GM12873 (cell line): ENCODE measurements at regions not wholly inside any gene's neighbourhood (a gene's known extent, or its start where the extent isn't known, plus 50 kb on each side); places are given as distances from the start of the nearest gene placed in this dataset.

Experiments
- TF ChIP-seq, protein P1 (sequence below): IDR thresholded peaks from 2 replicates; pipeline ENCODE4 v1.5.1; 2012; ENCODE audit warnings: low read depth, mild to moderate bottlenecking, moderate library complexity, low read length, control low read depth; ENCODE audit not compliant: insufficient read depth; ENCODE audit errors: missing control alignments

DNA sequence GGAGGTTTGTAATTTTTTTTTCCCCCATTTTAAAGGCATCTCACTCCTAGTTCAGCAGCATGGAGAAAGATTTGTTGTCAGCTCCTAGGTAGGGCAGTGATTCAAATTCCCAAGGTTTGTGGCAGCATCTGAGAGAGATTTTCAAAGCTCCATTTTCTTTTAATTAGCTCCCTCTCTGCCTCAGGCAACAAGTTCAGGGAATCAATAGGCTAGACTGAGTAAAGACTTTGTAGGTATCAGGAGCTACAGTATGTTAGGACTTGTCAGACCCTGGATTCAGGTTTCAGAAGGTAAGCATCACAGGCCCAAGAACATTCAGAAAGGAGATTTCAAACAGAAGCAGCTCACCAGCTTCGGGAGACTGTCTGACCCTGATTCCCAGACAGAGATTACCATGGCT is 273.3 kb upstream of the ERBB4 start:
- TF ChIP-seq, protein P1, sequence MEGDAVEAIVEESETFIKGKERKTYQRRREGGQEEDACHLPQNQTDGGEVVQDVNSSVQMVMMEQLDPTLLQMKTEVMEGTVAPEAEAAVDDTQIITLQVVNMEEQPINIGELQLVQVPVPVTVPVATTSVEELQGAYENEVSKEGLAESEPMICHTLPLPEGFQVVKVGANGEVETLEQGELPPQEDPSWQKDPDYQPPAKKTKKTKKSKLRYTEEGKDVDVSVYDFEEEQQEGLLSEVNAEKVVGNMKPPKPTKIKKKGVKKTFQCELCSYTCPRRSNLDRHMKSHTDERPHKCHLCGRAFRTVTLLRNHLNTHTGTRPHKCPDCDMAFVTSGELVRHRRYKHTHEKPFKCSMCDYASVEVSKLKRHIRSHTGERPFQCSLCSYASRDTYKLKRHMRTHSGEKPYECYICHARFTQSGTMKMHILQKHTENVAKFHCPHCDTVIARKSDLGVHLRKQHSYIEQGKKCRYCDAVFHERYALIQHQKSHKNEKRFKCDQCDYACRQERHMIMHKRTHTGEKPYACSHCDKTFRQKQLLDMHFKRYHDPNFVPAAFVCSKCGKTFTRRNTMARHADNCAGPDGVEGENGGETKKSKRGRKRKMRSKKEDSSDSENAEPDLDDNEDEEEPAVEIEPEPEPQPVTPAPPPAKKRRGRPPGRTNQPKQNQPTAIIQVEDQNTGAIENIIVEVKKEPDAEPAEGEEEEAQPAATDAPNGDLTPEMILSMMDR = no peak

DNA sequence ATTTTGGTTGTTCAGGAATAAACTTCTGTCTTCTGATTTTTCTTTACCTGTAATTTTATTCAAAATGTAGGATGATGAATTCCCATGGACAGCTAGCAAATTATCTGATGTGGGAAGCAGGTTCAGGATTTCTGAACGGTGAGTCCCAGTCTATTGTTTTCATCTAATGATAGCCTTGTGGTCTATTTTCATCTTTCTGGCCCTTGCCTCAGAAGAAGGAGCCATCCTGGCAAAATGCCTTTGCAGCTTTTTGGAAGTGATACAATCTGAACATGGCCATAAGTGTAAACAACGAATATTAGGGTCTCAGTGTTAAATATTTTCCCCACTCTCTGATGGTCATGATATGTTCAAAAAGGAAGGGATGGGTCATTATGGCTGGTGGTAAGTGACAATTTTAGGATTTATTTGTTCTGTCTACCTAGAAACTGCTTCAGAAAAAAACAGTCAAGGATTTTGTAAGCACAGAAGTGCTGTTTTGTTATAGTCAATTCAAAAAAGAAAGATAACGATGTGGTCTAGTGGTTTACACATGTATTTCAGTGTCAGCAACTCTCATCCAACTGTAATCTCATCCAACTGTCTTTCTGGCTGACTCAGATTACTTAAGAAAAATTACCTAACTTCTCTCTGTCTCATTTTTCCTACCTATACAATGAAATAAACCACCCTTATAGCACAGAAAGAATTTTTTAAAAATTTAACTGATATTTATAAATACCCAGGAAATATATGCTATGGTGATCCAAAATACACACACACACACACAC is 272.6 kb upstream of the ERBB4 start:
- TF ChIP-seq, protein P1 = no peak

DNA sequence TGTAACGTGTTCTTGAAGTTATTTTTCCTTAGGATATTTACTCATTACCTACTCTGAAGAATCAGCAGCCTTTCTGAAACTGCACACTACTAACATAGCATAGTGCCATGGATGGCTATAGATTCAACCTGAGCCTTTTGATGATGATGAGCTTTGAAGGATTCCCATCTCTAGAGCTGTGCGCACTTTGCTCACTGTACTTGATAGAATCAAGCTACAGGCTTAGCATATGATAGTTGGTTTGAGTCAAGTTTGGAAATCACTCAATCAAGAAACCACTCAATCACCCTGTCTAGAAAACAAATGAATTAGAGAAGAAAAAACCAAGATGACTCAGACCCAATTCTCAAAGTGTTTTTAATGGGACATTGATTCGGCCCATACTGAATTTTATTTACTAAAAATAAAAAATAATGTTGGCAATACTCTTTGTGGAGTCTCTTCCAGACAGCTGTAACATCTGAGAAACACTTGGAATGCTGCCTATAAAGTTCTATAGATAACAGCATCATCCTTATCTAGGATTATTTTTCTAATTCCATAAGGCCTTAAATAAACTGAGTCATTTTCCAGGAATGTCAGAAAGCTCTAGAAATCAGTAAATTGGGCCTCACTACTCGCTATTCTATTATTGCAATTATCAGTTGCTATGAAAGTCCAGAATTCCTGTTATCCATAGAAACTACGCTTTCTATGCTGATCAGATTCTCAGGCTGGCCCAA is 259.0 kb upstream of the ERBB4 start:
- TF ChIP-seq, protein P1 = no peak

DNA sequence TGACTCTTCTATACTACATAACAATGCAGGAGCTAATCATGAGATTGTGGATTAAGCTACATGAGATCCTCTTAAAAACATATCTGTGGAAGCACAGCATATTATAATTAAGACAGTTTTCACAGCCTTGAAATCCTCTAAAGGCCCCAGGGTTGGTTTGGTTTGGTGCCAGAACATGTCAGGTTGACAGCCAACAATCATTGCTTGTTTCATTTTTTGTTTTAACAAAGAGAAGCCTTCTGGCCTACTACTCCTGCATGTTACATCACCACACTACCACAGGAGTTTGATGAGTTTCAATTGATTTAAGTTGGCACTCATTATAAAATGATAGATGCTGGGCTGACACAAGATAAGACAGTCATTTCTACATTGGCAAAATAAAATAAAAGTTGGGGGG is 255.9 kb upstream of the ERBB4 start:
- TF ChIP-seq, protein P1 = no peak

DNA sequence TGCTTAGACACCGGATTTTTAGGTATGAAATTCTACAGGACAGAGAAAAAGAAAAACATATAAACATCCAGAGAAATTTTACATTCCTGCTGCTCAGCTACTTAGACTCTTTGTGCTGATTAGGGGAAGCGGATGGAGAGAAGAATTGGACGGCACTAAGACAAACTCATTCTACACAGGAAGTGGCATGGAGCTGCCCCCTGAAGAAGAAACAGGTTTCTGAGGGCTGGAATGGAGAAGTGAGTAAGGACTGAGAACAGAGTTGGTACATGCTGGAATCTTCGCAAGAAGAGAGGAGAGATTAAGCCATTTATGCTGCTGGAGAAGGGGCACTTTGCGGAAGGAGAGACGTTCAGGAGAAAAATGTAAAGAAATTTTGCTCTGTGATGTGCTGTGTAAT is 253.0 kb upstream of the ERBB4 start:
- TF ChIP-seq, protein P1 = no peak

DNA sequence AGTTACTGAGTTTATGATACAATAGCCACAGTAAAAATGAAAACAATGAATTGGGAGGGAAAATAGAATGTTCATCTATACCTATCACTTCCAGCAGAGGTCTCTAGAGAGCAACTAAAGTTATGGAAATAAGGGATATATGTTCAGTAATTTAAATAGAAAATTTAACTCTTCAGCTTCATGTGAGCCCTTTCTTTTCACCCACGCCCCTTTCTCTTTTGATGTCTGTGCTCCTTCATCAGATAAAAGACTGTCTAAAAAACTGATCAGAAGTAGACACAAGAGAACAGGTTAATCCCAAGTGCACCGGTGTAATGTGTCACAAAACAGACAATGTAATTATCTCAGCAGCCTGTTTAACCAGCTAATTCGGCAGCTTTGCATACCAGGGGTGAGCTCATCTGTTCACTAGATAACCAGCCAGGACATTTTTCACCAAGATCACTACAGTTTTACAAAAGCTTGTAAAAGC is 238.5 kb upstream of the ERBB4 start:
- TF ChIP-seq, protein P1 = peak; percentile 52

DNA sequence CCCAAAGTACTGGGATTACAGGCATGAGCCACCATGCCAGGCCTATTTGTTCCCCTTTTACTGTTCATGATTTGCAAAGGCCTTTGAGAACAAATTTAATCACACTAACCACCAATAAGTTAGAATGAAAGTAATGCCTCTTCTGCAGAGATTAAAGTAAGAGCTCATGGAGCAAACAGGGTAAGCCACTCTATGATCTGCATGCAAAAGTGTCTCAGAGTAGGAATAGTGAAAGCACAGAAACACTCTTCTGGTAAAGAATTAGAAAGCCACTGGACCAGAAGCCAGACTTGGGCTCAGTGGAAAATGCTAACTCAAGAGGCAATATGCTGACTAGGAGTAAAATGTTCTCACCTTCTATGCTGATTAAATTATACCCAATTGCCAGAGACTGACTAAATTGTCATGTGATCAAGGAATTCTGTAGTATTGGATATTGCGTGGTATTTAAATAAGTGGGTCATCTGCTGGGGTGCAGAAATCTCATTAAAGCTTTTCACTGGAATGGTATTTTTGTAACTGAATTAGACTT is 235.3 kb upstream of the ERBB4 start:
- TF ChIP-seq, protein P1 = no peak
